ENCODE measurements at regions not wholly inside any gene's neighbourhood (a gene's known extent, or its start where the extent isn't known, plus 50 kb on each side); places are given as distances from the start of the nearest gene placed in this dataset.

- peaks cover 0 to 2% (median 0%) of the 10 kb centered on the region in 4 donors for H3K9me3 ChIP-seq (ENCODE audit: control insufficient read depth in 4 of 4, low read length in 3 of 4)
- TF ChIP-seq HNF4G (IDR thresholded peaks at IDR 0.05), result no peak
- no peak for TF ChIP-seq RAD21 (IDR thresholded peaks at IDR 0.05)
- no peak for TF ChIP-seq ZBTB33 (IDR thresholded peaks at IDR 0.05)
- no peak for TF ChIP-seq NR2F2 (IDR thresholded peaks at IDR 0.05)
- no peak for TF ChIP-seq GABPA (IDR thresholded peaks at IDR 0.05 in 1 of 2, conservative IDR thresholded peaks at IDR 0.05 in 1 of 2)
- no peak for TF ChIP-seq FOXA2 (IDR thresholded peaks at IDR 0.05)
- no peak for TF ChIP-seq HNF4A (conservative IDR thresholded peaks at IDR 0.05)
- TF ChIP-seq EGR1 (IDR thresholded peaks at IDR 0.05; ENCODE audit: low read depth in 2 of 2), result no peak
- TF ChIP-seq MAX (IDR thresholded peaks at IDR 0.05), result no peak
- no peaks in the 10 kb centered on the region for H3K4me1 ChIP-seq (ENCODE audit: control insufficient read depth in 4 of 4, insufficient read depth in 4 of 4, low read length in 3 of 4)
- 74% methylated on average over 4 of the region's 4 CpGs for WGBS
- no peaks in the 10 kb centered on the region for H3K27me3 ChIP-seq (ENCODE audit: control insufficient read depth in 4 of 4, insufficient read depth in 4 of 4, low read length in 3 of 4)
- DNase-seq (ENCODE audit: low spot score), result no peak
- no peak overlapping the region for H3K27ac ChIP-seq (ENCODE audit: low read depth in 1 of 2, low read length in 2 of 2)
- H3K36me3 ChIP-seq (ENCODE audit: control insufficient read depth in 4 of 4, insufficient read depth in 3 of 4, low read depth in 1 of 4, low read length in 3 of 4), result no peaks in the 10 kb centered on the region
- no peak overlapping the region for H3K9ac ChIP-seq (ENCODE audit: low read depth in 1 of 2, low read length in 2 of 2)
- H3K4me3 ChIP-seq (ENCODE audit: low read depth in 1 of 3, low read length in 3 of 3), result no peak overlapping the region
These were observed 644.7 kb upstream of the DPP6 start for GRCh38 chr7:153407291-153408046.

- no peak for TF ChIP-seq GABPA (IDR thresholded peaks at IDR 0.05 in 1 of 2, conservative IDR thresholded peaks at IDR 0.05 in 1 of 2)
- no peak for TF ChIP-seq ATF3 (IDR thresholded peaks at IDR 0.05)
- no peak for TF ChIP-seq REST (IDR thresholded peaks at IDR 0.05)
- no peak for TF ChIP-seq HNF4G (IDR thresholded peaks at IDR 0.05)
- no peak for TF ChIP-seq YY1 (IDR thresholded peaks at IDR 0.05)
- no peak for TF ChIP-seq NR2F2 (IDR thresholded peaks at IDR 0.05)
- TF ChIP-seq FOXA1 (IDR thresholded peaks at IDR 0.05), result no peak
- no peak for TF ChIP-seq HNF4A (conservative IDR thresholded peaks at IDR 0.05)
- TF ChIP-seq MAX (IDR thresholded peaks at IDR 0.05), result no peak
- no peak for TF ChIP-seq CTCF (IDR thresholded peaks at IDR 0.05; ENCODE audit: low read depth, low read length, missing input control)
- no peak for TF ChIP-seq ZBTB33 (IDR thresholded peaks at IDR 0.05)
- TF ChIP-seq TAF1 (conservative IDR thresholded peaks at IDR 0.05), result no peak
- Histone ChIP-seq H3K9ac (ENCODE audit: low read depth in 1 of 2, low read length in 2 of 2) (no peak overlapping the region), H3K4me3 (ENCODE audit: low read depth in 1 of 3, low read length in 3 of 3) (no peak overlapping the region), H3K9me3 (ENCODE audit: control insufficient read depth in 4 of 4, low read length in 3 of 4) (peaks cover 0 to 2% (median 0%) of the 10 kb centered on the region in 4 donors), H3K36me3 (ENCODE audit: control insufficient read depth in 4 of 4, insufficient read depth in 3 of 4, low read depth in 1 of 4, low read length in 3 of 4) (no peaks in the 10 kb centered on the region), H3K27ac (ENCODE audit: low read depth in 1 of 2, low read length in 2 of 2) (no peak overlapping the region), H3K4me1 (ENCODE audit: control insufficient read depth in 4 of 4, insufficient read depth in 4 of 4, low read length in 3 of 4) (no peaks in the 10 kb centered on the region), H3K27me3 (ENCODE audit: control insufficient read depth in 4 of 4, insufficient read depth in 4 of 4, low read length in 3 of 4) (no peaks in the 10 kb centered on the region)
- WGBS, result 69% methylated on average over 3 of the region's 3 CpGs
- DNase-seq (ENCODE audit: low spot score), result no peak
These were observed 643.5 kb upstream of the DPP6 start for GRCh38 chr7:153408360-153409335.

Data from liver (tissue), 8 donors.